ENCODE measurements at regions not wholly inside any gene's neighbourhood (a gene's known extent, or its start where the extent isn't known, plus 50 kb on each side); places are given as distances from the start of the nearest gene placed in this dataset.

DNA sequence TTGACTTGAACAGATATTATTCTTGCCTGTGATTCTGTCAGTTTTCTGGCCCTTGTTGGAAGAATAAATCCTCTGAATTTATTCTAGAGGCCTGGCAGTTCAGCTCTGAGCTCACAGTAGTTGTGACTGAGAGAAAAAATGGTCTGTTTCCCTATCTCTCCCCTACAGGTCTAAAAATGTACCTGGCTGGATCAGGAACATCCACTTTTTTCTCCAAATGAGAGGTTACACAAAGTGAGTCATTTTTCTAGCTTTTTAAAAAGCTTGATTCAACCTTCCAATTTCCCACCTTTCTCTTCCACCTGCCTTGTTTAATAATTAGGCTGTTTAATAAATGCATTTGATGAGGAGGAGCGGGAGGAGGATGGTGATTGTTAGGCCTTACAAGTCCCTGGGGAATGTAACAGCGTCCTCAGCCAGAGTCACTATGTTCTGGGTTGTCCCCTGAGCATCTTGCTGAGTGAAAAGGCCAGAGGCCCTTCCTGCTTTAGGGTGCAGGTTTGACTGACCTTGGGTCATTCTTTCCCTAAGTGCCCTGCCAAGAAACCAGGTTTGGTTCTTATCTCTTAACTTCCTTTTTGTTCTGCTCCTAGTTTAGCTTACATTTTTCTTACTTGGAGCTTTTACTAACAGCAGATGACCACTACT, 91.7 kb upstream of the FUT8 start:
- no peak for TF ChIP-seq SMC3 (IDR thresholded peaks at IDR 0.05; ENCODE audit: low read depth, low read length)
- TF ChIP-seq, protein P1, sequence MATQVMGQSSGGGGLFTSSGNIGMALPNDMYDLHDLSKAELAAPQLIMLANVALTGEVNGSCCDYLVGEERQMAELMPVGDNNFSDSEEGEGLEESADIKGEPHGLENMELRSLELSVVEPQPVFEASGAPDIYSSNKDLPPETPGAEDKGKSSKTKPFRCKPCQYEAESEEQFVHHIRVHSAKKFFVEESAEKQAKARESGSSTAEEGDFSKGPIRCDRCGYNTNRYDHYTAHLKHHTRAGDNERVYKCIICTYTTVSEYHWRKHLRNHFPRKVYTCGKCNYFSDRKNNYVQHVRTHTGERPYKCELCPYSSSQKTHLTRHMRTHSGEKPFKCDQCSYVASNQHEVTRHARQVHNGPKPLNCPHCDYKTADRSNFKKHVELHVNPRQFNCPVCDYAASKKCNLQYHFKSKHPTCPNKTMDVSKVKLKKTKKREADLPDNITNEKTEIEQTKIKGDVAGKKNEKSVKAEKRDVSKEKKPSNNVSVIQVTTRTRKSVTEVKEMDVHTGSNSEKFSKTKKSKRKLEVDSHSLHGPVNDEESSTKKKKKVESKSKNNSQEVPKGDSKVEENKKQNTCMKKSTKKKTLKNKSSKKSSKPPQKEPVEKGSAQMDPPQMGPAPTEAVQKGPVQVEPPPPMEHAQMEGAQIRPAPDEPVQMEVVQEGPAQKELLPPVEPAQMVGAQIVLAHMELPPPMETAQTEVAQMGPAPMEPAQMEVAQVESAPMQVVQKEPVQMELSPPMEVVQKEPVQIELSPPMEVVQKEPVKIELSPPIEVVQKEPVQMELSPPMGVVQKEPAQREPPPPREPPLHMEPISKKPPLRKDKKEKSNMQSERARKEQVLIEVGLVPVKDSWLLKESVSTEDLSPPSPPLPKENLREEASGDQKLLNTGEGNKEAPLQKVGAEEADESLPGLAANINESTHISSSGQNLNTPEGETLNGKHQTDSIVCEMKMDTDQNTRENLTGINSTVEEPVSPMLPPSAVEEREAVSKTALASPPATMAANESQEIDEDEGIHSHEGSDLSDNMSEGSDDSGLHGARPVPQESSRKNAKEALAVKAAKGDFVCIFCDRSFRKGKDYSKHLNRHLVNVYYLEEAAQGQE (IDR thresholded peaks at IDR 0.05; ENCODE audit: low read depth, low read length): no peak
- no peaks in the 10 kb centered on the region for H3K9me3 ChIP-seq
- no peak overlapping the region for H3K4me3 ChIP-seq (ENCODE audit: low read depth in 2 of 2, low read length in 1 of 2)
- H3K4me1 ChIP-seq (ENCODE audit: control insufficient read depth in 1 of 2, insufficient read depth in 2 of 2, low read depth in 1 of 2, low read length in 1 of 2): peaks cover 0 to 11% of the 10 kb centered on the region in 2 experiments; a peak in 1 of 4 replicates
- H3F3A ChIP-seq (replicated peaks; ENCODE audit: insufficient read depth): no peaks in the 10 kb centered on the region
- H4K20me1 ChIP-seq (ENCODE audit: insufficient read depth): no peaks in the 10 kb centered on the region
- H3K36me3 ChIP-seq (replicated peaks in 1 of 2; ENCODE audit: control insufficient read depth in 1 of 2, insufficient read depth in 2 of 2, low read length in 1 of 2): no peaks in the 10 kb centered on the region
- 90% methylated on average over 2 of the region's 2 CpGs for WGBS (ENCODE audit: low lambda C conversion rate)
- no peaks in the 10 kb centered on the region for H3K9me2 ChIP-seq
- H2AFZ ChIP-seq (ENCODE audit: low read depth): no peak overlapping the region
- no peaks in the 10 kb centered on the region for H3K79me2 ChIP-seq (ENCODE audit: insufficient read depth)
- no peaks in the 10 kb centered on the region for H3K27me3 ChIP-seq (ENCODE audit: insufficient read depth)
- ChIA-PET POLR2A (interaction anchor here (0.6 kb wide), 1 partner anchor 140 kb away, joined by 3 read pairs; no protein-coding TSS in a partner anchor), CTCF (interaction anchor here (1.5 kb wide), 1 partner anchor 156 kb away, joined by 4 read pairs; no protein-coding TSS in a partner anchor)
- H3K27ac ChIP-seq (ENCODE audit: low read depth in 2 of 2, low read length in 1 of 2): peak overlapping the region in 1 of 2 experiments; percentile 6; a peak in 1 of 4 replicates
- DNase-seq: no peak
- H3K9ac ChIP-seq: no peak overlapping the region
- H3K4me2 ChIP-seq: no peak overlapping the region

DNA sequence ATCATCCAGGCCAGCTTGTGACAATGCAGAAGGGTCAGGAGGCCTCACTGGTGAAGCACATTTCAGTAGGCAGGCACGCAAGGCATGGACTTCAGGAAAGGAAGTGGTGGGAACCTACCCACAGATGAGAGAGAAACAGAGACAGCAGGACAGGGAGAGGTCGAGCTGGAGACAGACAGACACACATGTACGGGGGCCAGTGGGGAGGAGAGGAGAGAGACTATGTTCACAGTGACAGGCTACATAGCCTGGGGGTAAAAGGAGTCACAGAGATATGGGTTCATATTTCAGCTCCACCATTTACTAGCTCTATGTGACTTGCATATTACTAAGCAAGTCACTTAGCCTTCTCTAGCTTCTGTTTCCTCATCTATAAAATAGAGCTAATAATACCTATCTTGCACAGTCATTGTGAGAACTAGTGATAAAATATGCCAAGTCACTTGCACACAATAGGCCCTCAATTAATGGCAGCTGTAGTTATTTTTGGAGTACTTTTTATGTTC, 91.1 kb upstream of the FUT8 start:
- no peaks in the 10 kb centered on the region for H3K9me3 ChIP-seq
- H3K27me3 ChIP-seq (ENCODE audit: insufficient read depth): no peaks in the 10 kb centered on the region
- no peak overlapping the region for H3K4me3 ChIP-seq (ENCODE audit: low read depth in 2 of 2, low read length in 1 of 2)
- peaks cover 0 to 11% of the 10 kb centered on the region in 2 experiments; a peak in 1 of 4 replicates for H3K4me1 ChIP-seq (ENCODE audit: control insufficient read depth in 1 of 2, insufficient read depth in 2 of 2, low read depth in 1 of 2, low read length in 1 of 2)
- ChIA-PET CTCF (no interaction called here), POLR2A (no interaction called here)
- H3F3A ChIP-seq (replicated peaks; ENCODE audit: insufficient read depth): no peaks in the 10 kb centered on the region
- no peaks in the 10 kb centered on the region for H3K79me2 ChIP-seq (ENCODE audit: insufficient read depth)
- DNase-seq: no peak
- WGBS (ENCODE audit: low lambda C conversion rate): 71% methylated on average over 3 of the region's 3 CpGs
- no peak overlapping the region for H3K27ac ChIP-seq (ENCODE audit: low read depth in 2 of 2, low read length in 1 of 2)
- H3K36me3 ChIP-seq (replicated peaks in 1 of 2; ENCODE audit: control insufficient read depth in 1 of 2, insufficient read depth in 2 of 2, low read length in 1 of 2): no peaks in the 10 kb centered on the region
- H3K9me2 ChIP-seq: no peaks in the 10 kb centered on the region
- H4K20me1 ChIP-seq (ENCODE audit: insufficient read depth): no peaks in the 10 kb centered on the region
- H3K9ac ChIP-seq: no peak overlapping the region
- TF ChIP-seq TCF12 (IDR thresholded peaks at IDR 0.05) (no peak), POLR2AphosphoS5 (IDR thresholded peaks at IDR 0.05; ENCODE audit: low read depth, low read length) (no peak), SIN3A (IDR thresholded peaks at IDR 0.05; ENCODE audit: borderline replicate concordance, low read depth, low read length) (no peak), RFX5 (IDR thresholded peaks at IDR 0.05; ENCODE audit: low read length) (no peak), EZH2phosphoT487 (IDR thresholded peaks at IDR 0.05; ENCODE audit: borderline replicate concordance, low read depth) (no peak), RAD21 (IDR thresholded peaks at IDR 0.05; ENCODE audit: low read length) (no peak), MEF2A (IDR thresholded peaks at IDR 0.05; ENCODE audit: borderline replicate concordance, low read depth) (no peak)
- TF ChIP-seq, protein P2, sequence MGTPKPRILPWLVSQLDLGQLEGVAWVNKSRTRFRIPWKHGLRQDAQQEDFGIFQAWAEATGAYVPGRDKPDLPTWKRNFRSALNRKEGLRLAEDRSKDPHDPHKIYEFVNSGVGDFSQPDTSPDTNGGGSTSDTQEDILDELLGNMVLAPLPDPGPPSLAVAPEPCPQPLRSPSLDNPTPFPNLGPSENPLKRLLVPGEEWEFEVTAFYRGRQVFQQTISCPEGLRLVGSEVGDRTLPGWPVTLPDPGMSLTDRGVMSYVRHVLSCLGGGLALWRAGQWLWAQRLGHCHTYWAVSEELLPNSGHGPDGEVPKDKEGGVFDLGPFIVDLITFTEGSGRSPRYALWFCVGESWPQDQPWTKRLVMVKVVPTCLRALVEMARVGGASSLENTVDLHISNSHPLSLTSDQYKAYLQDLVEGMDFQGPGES (IDR thresholded peaks at IDR 0.05; ENCODE audit: low read depth, low read length): no peak
- TF ChIP-seq, protein P3, sequence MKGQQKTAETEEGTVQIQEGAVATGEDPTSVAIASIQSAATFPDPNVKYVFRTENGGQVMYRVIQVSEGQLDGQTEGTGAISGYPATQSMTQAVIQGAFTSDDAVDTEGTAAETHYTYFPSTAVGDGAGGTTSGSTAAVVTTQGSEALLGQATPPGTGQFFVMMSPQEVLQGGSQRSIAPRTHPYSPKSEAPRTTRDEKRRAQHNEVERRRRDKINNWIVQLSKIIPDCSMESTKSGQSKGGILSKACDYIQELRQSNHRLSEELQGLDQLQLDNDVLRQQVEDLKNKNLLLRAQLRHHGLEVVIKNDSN (IDR thresholded peaks at IDR 0.05; ENCODE audit: borderline replicate concordance, low read depth): no peak
- TF ChIP-seq, protein P4, sequence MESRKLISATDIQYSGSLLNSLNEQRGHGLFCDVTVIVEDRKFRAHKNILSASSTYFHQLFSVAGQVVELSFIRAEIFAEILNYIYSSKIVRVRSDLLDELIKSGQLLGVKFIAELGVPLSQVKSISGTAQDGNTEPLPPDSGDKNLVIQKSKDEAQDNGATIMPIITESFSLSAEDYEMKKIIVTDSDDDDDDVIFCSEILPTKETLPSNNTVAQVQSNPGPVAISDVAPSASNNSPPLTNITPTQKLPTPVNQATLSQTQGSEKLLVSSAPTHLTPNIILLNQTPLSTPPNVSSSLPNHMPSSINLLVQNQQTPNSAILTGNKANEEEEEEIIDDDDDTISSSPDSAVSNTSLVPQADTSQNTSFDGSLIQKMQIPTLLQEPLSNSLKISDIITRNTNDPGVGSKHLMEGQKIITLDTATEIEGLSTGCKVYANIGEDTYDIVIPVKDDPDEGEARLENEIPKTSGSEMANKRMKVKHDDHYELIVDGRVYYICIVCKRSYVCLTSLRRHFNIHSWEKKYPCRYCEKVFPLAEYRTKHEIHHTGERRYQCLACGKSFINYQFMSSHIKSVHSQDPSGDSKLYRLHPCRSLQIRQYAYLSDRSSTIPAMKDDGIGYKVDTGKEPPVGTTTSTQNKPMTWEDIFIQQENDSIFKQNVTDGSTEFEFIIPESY (IDR thresholded peaks at IDR 0.05; ENCODE audit: borderline replicate concordance, low read depth): no peak
- H2AFZ ChIP-seq (ENCODE audit: low read depth): no peak overlapping the region
- no peak overlapping the region for H3K4me2 ChIP-seq

Measured in SK-N-SH (cell line).